C4-2B (cell line): ENCODE measurements at regions not wholly inside any gene's neighbourhood (a gene's known extent, or its start where the extent isn't known, plus 50 kb on each side); places are given as distances from the start of the nearest gene placed in this dataset.
"Not testable (repeated sequence)": the region's sequence is repeated elsewhere in the genome, so short reads cannot be mapped to it uniquely, and the experiment has no call there.

ENCODE experiments used
- H3K27ac ChIP-seq: fragments of 450-650 bp; 2 replicates; pipeline ENCODE4 v1.5.1; 2017
- ZFX ChIP-seq: fragments of 450-650 bp; IDR thresholded peaks from 2 replicates; pipeline ENCODE4 v1.6.1; 2017
- TF ChIP-seq, protein P1 (sequence below): fragments of 450-650 bp; conservative IDR thresholded peaks from 2 replicates; pipeline ENCODE4 v1.5.1; 2017; ENCODE audit warnings: mild to moderate bottlenecking

DNA sequence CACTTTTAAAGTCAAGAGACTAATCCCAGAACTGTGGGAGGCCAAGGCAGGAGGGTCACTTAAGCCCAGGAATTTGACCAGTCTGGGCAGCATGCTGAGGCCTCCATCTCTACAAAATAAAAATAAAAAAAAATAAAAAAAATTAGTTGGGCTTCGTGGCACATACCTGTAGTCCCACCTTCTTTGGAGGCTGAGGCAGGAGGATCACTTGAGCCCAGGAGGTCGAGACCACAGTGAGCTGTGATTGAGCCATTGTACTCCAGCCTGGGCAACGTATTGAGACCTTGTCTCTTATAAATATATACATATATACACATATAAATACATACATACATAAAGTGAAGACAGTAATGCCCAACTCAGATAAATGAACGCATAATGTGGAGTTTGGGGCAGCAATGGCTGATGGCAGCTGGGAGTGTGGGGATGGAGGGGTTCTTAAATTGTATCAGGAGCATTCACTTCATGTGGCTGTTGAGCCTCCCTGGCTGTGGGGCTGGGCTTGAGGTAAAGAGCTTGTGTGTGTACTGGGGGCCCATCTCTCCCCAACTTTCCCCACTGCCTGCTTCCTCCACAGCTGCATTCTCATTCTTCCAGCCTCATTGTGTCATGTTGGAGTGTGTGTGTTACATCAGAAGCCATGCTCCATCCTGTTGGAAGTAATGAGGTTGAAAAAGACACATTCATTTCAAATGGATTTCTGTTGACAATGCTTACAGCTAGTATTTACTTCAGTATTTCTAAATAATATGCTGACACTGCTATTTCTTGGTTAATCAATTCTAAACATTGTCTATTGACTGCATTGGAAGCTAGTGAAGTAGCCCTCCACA, 96.5 kb upstream of the HS6ST1 start:
- TF ChIP-seq, protein P1, sequence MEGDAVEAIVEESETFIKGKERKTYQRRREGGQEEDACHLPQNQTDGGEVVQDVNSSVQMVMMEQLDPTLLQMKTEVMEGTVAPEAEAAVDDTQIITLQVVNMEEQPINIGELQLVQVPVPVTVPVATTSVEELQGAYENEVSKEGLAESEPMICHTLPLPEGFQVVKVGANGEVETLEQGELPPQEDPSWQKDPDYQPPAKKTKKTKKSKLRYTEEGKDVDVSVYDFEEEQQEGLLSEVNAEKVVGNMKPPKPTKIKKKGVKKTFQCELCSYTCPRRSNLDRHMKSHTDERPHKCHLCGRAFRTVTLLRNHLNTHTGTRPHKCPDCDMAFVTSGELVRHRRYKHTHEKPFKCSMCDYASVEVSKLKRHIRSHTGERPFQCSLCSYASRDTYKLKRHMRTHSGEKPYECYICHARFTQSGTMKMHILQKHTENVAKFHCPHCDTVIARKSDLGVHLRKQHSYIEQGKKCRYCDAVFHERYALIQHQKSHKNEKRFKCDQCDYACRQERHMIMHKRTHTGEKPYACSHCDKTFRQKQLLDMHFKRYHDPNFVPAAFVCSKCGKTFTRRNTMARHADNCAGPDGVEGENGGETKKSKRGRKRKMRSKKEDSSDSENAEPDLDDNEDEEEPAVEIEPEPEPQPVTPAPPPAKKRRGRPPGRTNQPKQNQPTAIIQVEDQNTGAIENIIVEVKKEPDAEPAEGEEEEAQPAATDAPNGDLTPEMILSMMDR = no peak
- TF ChIP-seq ZFX = no peak

GRCh38 chr2:128415779-128416061, 97.1 kb upstream of the HS6ST1 start:
- TF ChIP-seq, protein P1 = no peak
- TF ChIP-seq ZFX = no peak
- no peak overlapping the region for H3K27ac ChIP-seq

More for the DNA sequence above, 96.5 kb upstream of the HS6ST1 start:
- no peak overlapping the region for H3K27ac ChIP-seq

DNA sequence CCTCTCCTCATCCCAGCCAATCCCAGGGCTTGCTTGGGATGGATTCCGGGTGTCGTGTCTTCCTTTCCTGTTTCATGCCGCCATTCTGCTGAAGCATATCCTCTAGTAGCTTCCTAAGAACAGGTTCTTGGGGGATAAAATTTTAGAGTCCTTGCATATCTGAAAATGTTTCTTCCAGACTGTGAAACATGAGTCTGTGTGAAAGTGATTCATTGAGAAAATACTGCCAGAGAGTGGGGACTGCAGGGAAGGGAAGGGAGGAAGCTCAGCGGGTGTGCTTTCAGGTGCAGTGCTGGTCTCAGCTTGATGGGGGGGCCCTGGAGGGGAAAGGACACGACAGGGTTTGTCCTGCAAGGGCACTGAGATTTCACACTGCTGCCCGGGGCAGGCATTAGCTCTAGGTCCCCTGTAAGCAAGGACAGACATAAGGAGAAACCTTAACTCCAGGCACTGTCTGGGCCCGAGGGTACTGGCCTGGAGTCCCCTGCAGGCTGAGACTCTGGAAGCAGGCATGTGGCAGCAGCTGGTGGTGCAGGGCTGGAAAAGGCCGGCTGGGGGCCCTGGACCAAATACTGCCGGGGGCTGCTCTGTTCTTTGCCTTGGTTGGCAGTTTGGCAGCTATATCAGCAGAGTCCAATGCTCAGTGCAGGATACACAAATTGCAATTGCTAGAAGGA, 97.6 kb upstream of the HS6ST1 start:
- no peak overlapping the region for H3K27ac ChIP-seq
- TF ChIP-seq ZFX = no peak
- TF ChIP-seq, protein P1 = no peak

DNA sequence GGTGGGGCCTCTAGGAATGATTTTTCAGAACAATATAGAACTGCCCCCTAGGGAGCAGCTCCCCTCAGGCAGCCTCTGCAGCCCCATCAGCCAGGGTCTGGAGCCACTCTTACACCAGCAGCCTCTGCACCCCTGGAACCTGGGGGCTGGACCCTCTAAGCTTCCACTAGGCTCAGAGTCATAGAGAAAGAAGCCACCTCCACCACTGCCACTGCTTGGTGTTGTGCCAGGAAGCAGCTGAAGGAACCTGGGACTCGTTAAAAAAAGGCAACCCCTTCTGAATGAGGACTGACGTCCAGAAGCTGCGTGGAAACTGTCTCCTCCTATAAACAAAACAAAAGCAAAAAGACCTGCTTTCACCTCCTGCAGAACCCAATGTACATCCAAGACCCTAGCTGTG, 98.1 kb upstream of the HS6ST1 start:
- TF ChIP-seq, protein P1 = no peak
- no peak overlapping the region for H3K27ac ChIP-seq

- not testable (repeated sequence) for H3K27ac ChIP-seq
Observed at GRCh38 chr2:128417264-128417663, 98.6 kb upstream of the HS6ST1 start.

- no peak overlapping the region for H3K27ac ChIP-seq
- TF ChIP-seq ZFX = no peak
- TF ChIP-seq, protein P1 = no peak
Observed at GRCh38 chr2:128420131-128420530, 101.5 kb upstream of the HS6ST1 start.

DNA sequence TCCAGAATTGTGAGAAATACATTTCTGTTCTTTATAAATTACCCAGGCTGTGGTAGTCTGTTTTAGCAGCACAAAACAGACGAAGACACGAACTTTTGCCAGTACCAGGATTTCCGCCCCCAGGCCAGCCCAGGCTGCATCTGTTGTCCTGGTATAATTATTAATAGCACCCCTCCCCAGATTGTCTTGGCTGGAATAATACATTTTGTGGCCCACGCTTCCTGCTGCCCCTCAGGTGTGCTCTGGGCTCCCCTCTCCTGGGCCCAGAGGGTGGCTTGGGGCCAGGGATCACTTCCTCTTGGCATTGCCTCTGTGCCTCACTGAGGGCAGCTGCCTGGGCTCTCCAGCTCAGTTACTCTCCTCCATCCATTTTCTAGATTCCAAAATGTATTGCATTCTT, 102.1 kb upstream of the HS6ST1 start:
- H3K27ac ChIP-seq = no peak overlapping the region
- no peak for TF ChIP-seq ZFX
- TF ChIP-seq, protein P1 = no peak

DNA sequence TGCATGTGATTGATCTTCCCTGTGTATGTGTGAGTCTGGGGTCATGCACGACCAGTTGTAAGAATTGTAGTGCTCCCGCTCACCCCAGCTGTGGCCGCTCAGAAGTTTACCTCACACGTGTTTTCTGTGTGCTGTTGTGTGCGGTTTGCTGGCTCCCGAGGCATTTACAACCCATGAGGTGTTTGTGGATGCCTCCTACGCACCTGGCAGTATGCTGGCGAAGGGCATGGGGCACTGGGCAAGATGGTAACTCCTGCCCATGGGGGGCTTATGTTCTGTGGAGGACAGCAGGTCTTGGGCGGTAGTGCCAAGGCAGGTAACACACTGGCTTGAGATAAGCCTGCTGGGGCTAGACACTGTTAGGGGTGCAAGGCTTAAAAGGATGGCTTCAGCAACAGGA, 102.6 kb upstream of the HS6ST1 start:
- TF ChIP-seq, protein P1 = no peak
- no peak for TF ChIP-seq ZFX
- H3K27ac ChIP-seq = no peak overlapping the region
